Neural cell (in vitro differentiated cells): ENCODE measurements at regions not wholly inside any gene's neighbourhood (a gene's known extent, or its start where the extent isn't known, plus 50 kb on each side); places are given as distances from the start of the nearest gene placed in this dataset.

ENCODE experiments used
- H2AFZ ChIP-seq: fragments of 200-600, 300-800 bp; sonication (generic), shearing (Covaris generic); 2 replicates; pipeline ENCODE4 v1.6.0; 2014; ENCODE audit warnings: low read depth, mild to moderate bottlenecking, antibody characterized with exemption, low read length, moderate library complexity
- H3F3A ChIP-seq: fragments of 200-600 bp; shearing (Covaris generic); 2 replicates; pipeline ENCODE4 v1.6.1; 2016; ENCODE audit warnings: mild to moderate bottlenecking, moderate library complexity, mixed read lengths, antibody characterized with exemption, low read length; ENCODE audit not compliant: insufficient read depth, poor library complexity, severe bottlenecking
- H3K27ac ChIP-seq: fragments of 200-600, 300-800 bp; sonication (generic), shearing (Covaris generic); 2 replicates; pipeline ENCODE4 v1.5.1; 2014; ENCODE audit warnings: mild to moderate bottlenecking, low read length, moderate library complexity
- H3K27me3 ChIP-seq: fragments of 300-800, 200-600 bp; sonication (generic), shearing (Covaris generic); 2 replicates; pipeline ENCODE4 v1.6.0; 2014; ENCODE audit warnings: mild to moderate bottlenecking, low read depth, low read length, moderate library complexity; ENCODE audit not compliant: insufficient read depth
- H3K36me3 ChIP-seq: fragments of 300-800, 200-600 bp; sonication (generic), shearing (Covaris generic); 2 replicates; pipeline ENCODE4 v1.5.1; 2014; ENCODE audit warnings: mild to moderate bottlenecking, antibody characterized with exemption, low read length, moderate library complexity; ENCODE audit not compliant: insufficient read depth
- H3K4me2 ChIP-seq: fragments of 300-800, 200-600 bp; sonication (generic), shearing (Covaris generic); 2 replicates; pipeline ENCODE4 v1.6.0; 2014; ENCODE audit warnings: mild to moderate bottlenecking, low read length
- H3K4me3 ChIP-seq: fragments of 300-800, 200-600 bp; sonication (generic), shearing (Covaris generic); 2 replicates; pipeline ENCODE4 v1.5.1; 2014; ENCODE audit warnings: mild to moderate bottlenecking, low read length, moderate library complexity
- H3K79me2 ChIP-seq: fragments of 200-600 bp; shearing (Covaris generic); replicated peaks from 2 replicates; pipeline ENCODE4 v1.6.0; 2014; ENCODE audit warnings: mild to moderate bottlenecking, low read length, moderate library complexity; ENCODE audit not compliant: insufficient read depth
- H3K9ac ChIP-seq: fragments of 300-800, 200-600 bp; sonication (generic), shearing (Covaris generic); 2 replicates; pipeline ENCODE4 v1.6.1; 2016; ENCODE audit warnings: mild to moderate bottlenecking, low read length, mixed read lengths
- H3K9me2 ChIP-seq: fragments of 200-600 bp; shearing (Covaris generic); 2 replicates; pipeline ENCODE4 v1.6.1; 2016; ENCODE audit warnings: mild to moderate bottlenecking, low read length, mixed read lengths; ENCODE audit not compliant: insufficient read depth
- H3K9me3 ChIP-seq: fragments of 200-600, 300-800 bp; sonication (generic), shearing (Covaris generic); 2 replicates; pipeline ENCODE4 v1.6.1; 2016; ENCODE audit warnings: mild to moderate bottlenecking, mixed run types, low read length, moderate library complexity, mixed read lengths
- H4K20me1 ChIP-seq: fragments of 200-600 bp; shearing (Covaris generic); 2 replicates; pipeline ENCODE4 v1.6.1; 2016; ENCODE audit warnings: mild to moderate bottlenecking, mixed run types; ENCODE audit not compliant: insufficient read depth
- EP300 ChIP-seq: fragments of 450-650 bp; conservative IDR thresholded peaks from 2 replicates; pipeline ENCODE4 v1.6.1; 2014; ENCODE audit warnings: antibody characterized with exemption, mild to moderate bottlenecking, moderate library complexity; ENCODE audit not compliant: poor library complexity, severe bottlenecking
- EZH2 ChIP-seq: fragments of 200-600, 300-800 bp; shearing (Covaris generic), sonication (generic); IDR thresholded peaks from 2 replicates; pipeline ENCODE4 v1.6.1; 2014; ENCODE audit warnings: antibody characterized with exemption, low read length, borderline replicate concordance, mild to moderate bottlenecking; ENCODE audit not compliant: insufficient read depth, poor library complexity, severe bottlenecking
- MXI1 ChIP-seq: fragments of 450-650 bp; conservative IDR thresholded peaks from 2 replicates; pipeline ENCODE4 v1.6.1; 2014; ENCODE audit warnings: antibody characterized with exemption, mild to moderate bottlenecking; ENCODE audit not compliant: poor library complexity, severe bottlenecking
- POLR2AphosphoS5 ChIP-seq: IDR thresholded peaks from 2 replicates; pipeline ENCODE4 v1.6.1; 2012
- RAD21 ChIP-seq: fragments of 450-650 bp; conservative IDR thresholded peaks from 2 replicates; pipeline ENCODE4 v1.6.1; 2014; ENCODE audit warnings: antibody characterized with exemption, mild to moderate bottlenecking, moderate library complexity
- SMC3 ChIP-seq: fragments of 450-650 bp; conservative IDR thresholded peaks from 2 replicates; pipeline ENCODE4 v1.6.1; 2014; ENCODE audit warnings: antibody characterized with exemption, mild to moderate bottlenecking, moderate library complexity; ENCODE audit not compliant: poor library complexity
- TAF1 ChIP-seq: IDR thresholded peaks from 2 replicates; pipeline ENCODE4 v1.6.1; 2012; ENCODE audit warnings: low read depth
- TF ChIP-seq, protein P1 (sequence below): fragments of 450-650 bp; IDR thresholded peaks from 2 replicates; pipeline ENCODE4 v1.5.1; 2014; ENCODE audit warnings: antibody characterized with exemption, mild to moderate bottlenecking, moderate library complexity; ENCODE audit not compliant: poor library complexity, severe bottlenecking
- TF ChIP-seq, protein P2 (sequence below): IDR thresholded peaks from 2 replicates; pipeline ENCODE4 v1.6.1; 2012; ENCODE audit warnings: borderline replicate concordance

DNA sequence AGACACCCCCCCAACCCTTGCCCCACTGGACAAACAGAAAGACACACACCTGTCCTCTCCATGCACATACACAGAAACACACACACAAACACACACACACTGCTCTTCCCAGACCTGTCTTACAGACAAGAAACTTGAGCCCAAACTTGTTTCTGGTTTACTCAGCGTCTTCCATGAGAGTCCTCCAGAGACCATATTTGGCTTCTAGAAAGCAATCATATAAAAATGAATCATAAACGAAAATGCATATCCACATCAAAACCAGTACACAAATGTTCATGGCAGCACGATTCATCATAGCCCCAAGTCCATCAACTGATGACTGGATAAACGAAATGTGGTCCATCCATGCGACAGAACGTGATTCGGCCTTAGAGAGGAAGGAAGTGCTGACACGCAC is 84.2 kb upstream of the ASAP2 start:
- no peak overlapping the region for H2AFZ ChIP-seq
- no peak overlapping the region for H3K4me3 ChIP-seq
- H3K4me2 ChIP-seq, result no peak overlapping the region
- H3F3A ChIP-seq, result no peaks in the 10 kb centered on the region
- H3K27ac ChIP-seq, result no peak overlapping the region
- TF ChIP-seq EZH2 (no peak), SMC3 (no peak), RAD21 (no peak)
- H3K9me3 ChIP-seq, result no peaks in the 10 kb centered on the region
- H4K20me1 ChIP-seq, result no peaks in the 10 kb centered on the region
- no peaks in the 10 kb centered on the region for H3K27me3 ChIP-seq
- no peaks in the 10 kb centered on the region for H3K9me2 ChIP-seq
- no peaks in the 10 kb centered on the region for H3K79me2 ChIP-seq
- no peaks in the 10 kb centered on the region for H3K36me3 ChIP-seq
- H3K9ac ChIP-seq, result no peak overlapping the region

DNA sequence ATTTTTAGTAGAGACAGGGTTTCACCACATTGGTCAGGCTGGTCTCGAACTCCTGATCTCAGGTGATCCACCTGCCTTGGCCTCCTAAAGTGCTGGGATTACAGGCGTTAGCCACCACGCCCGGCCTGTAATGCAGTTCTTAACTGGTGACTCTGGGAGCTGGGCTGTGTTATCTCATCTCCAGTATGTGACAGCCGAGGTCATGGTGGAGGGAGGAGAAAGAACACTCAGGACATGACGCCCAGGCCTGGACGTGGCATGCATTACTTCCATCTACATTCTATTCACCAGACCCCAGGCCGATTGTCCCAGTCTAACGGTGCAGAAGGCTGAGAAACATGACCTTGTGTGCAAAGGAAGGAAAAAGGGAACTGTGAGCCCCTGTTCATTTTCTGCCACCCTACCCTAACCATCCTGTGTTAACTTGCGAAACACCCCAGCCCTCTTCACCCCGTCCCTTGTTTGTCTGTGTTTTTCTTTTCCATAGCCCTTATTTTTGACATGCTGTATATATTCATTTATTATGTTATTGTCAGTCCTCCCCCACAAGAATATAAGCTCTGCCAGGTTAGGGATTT is 88.1 kb upstream of the ASAP2 start:
- TF ChIP-seq TAF1 (no peak), RAD21 (no peak), MXI1 (no peak), SMC3 (no peak), EZH2 (no peak), EP300 (no peak), POLR2AphosphoS5 (no peak)
- TF ChIP-seq, protein P1, sequence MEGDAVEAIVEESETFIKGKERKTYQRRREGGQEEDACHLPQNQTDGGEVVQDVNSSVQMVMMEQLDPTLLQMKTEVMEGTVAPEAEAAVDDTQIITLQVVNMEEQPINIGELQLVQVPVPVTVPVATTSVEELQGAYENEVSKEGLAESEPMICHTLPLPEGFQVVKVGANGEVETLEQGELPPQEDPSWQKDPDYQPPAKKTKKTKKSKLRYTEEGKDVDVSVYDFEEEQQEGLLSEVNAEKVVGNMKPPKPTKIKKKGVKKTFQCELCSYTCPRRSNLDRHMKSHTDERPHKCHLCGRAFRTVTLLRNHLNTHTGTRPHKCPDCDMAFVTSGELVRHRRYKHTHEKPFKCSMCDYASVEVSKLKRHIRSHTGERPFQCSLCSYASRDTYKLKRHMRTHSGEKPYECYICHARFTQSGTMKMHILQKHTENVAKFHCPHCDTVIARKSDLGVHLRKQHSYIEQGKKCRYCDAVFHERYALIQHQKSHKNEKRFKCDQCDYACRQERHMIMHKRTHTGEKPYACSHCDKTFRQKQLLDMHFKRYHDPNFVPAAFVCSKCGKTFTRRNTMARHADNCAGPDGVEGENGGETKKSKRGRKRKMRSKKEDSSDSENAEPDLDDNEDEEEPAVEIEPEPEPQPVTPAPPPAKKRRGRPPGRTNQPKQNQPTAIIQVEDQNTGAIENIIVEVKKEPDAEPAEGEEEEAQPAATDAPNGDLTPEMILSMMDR, result no peak
- TF ChIP-seq, protein P2, sequence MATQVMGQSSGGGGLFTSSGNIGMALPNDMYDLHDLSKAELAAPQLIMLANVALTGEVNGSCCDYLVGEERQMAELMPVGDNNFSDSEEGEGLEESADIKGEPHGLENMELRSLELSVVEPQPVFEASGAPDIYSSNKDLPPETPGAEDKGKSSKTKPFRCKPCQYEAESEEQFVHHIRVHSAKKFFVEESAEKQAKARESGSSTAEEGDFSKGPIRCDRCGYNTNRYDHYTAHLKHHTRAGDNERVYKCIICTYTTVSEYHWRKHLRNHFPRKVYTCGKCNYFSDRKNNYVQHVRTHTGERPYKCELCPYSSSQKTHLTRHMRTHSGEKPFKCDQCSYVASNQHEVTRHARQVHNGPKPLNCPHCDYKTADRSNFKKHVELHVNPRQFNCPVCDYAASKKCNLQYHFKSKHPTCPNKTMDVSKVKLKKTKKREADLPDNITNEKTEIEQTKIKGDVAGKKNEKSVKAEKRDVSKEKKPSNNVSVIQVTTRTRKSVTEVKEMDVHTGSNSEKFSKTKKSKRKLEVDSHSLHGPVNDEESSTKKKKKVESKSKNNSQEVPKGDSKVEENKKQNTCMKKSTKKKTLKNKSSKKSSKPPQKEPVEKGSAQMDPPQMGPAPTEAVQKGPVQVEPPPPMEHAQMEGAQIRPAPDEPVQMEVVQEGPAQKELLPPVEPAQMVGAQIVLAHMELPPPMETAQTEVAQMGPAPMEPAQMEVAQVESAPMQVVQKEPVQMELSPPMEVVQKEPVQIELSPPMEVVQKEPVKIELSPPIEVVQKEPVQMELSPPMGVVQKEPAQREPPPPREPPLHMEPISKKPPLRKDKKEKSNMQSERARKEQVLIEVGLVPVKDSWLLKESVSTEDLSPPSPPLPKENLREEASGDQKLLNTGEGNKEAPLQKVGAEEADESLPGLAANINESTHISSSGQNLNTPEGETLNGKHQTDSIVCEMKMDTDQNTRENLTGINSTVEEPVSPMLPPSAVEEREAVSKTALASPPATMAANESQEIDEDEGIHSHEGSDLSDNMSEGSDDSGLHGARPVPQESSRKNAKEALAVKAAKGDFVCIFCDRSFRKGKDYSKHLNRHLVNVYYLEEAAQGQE, result no peak
- Histone ChIP-seq H3K36me3 (no peaks in the 10 kb centered on the region), H3K4me3 (no peak overlapping the region), H3K79me2 (no peaks in the 10 kb centered on the region), H3K9ac (no peak overlapping the region), H3K27me3 (no peaks in the 10 kb centered on the region), H3K9me3 (no peaks in the 10 kb centered on the region), H3K27ac (no peak overlapping the region), H3F3A (no peaks in the 10 kb centered on the region), H2AFZ (no peak overlapping the region), H3K9me2 (no peaks in the 10 kb centered on the region), H3K4me2 (no peak overlapping the region), H4K20me1 (no peaks in the 10 kb centered on the region)

DNA sequence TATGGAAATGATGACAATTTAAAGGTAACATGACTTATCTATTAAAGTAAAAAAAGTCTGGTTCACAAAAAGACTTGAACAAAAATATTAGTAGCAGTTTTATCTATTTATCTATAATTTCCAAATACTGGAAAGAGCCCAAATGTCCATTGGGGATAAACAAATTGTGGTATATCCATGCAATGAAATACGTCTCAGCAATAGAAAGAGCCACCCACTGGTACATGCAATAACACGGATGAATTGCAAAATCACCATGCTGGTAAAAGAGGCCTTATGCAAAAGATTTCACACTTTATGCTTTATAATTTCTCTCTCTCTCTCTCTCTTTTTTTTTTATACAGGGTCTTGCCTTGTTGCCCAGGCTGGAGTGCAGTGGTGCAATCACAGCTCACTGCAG is 91.4 kb upstream of the ASAP2 start:
- H3K9me2 ChIP-seq, result no peaks in the 10 kb centered on the region
- no peaks in the 10 kb centered on the region for H3K9me3 ChIP-seq
- H3K36me3 ChIP-seq, result no peaks in the 10 kb centered on the region
- no peak overlapping the region for H2AFZ ChIP-seq
- no peaks in the 10 kb centered on the region for H3K27me3 ChIP-seq
- TF ChIP-seq, protein P1, result no peak
- TF ChIP-seq TAF1 (no peak), SMC3 (no peak), MXI1 (no peak), EZH2 (no peak), POLR2AphosphoS5 (no peak), EP300 (no peak), RAD21 (no peak)
- TF ChIP-seq, protein P2, result no peak
- H4K20me1 ChIP-seq, result no peaks in the 10 kb centered on the region
- H3K27ac ChIP-seq, result no peak overlapping the region
- H3K9ac ChIP-seq, result no peak overlapping the region
- H3K4me3 ChIP-seq, result no peak overlapping the region
- H3F3A ChIP-seq, result no peaks in the 10 kb centered on the region
- H3K4me2 ChIP-seq, result no peak overlapping the region
- no peaks in the 10 kb centered on the region for H3K79me2 ChIP-seq
